NCI-H2029 (cell line): ENCODE measurements at regions not wholly inside any gene's neighbourhood (a gene's known extent, or its start where the extent isn't known, plus 50 kb on each side); places are given as distances from the start of the nearest gene placed in this dataset.

Source experiments
- DNase-seq: peaks from one replicate; lab custom pipeline; 2025; lab: John Stamatoyannopoulos, UW

DNA sequence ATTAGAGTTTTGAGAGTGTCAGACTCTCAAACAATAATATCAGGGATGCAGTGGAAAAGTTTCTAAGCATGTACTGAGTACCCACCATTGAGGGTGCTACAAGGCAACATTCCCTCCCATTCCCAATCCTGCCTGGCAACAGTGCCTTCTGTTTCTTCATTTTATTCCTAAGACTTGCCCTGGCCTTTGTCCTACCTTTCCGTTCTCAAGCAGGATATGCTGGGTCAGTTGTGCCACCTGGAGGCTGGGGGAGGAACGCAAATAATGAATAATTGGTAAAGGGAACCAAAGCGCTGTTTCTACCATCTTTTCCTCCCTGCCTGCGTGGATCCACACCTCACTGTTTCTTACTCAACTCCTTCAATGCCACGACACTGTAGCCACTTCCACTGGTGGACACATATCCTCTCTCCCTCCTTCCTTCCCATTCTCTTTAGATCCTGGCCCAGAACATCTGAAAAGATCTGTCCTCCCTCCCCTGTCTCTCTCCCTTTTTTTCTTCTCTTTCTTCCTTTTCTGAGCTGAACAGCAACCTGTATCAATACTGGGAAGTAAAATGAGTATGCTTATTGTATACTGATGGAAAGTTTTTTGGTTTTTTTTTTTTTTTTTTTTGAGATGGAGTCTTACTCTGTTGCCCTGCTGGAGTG lies 149.5 kb downstream of the C9orf152 start:
- peak; percentile 61 for DNase-seq

DNA sequence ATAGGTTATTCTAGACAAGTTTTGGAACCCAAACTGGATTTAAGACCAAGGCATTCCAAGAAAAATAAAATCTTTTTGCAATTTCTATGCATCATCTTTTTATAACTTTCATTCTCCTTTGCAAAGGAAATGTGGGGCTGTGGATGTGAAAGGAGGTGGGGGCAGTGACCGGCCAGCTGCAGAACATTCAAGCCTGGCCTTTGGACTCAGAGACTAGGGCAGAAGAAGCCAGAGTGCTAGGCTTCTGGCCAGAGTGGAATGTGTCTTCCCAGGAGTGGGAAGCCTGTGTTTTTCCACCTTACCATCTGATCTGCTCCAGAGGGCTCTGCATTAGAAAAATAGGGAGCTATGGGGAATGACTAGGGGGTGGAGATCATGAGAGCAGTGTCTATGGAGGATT lies 148.5 kb downstream of the C9orf152 start:
- DNase-seq, result no peak

DNA sequence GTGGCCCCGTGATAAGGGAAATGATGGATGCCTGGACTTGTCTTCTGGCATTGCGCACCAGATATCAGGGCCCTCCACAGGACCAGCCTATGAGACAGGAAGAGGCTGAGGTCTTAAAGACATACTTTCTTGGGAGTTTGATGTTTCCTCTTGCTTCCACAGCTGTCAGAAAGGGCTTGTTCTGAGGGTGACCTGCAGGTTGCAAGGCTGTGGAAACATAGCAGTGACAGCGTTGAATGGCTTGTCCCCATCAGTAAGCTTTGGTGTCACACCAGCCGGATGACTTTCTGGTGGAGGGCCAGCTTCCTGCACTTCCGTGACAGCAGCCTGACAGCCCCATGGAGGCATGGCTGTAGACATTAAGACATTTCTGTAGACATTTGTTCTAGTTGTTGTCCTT lies 143.2 kb downstream of the C9orf152 start:
- no peak for DNase-seq

DNA sequence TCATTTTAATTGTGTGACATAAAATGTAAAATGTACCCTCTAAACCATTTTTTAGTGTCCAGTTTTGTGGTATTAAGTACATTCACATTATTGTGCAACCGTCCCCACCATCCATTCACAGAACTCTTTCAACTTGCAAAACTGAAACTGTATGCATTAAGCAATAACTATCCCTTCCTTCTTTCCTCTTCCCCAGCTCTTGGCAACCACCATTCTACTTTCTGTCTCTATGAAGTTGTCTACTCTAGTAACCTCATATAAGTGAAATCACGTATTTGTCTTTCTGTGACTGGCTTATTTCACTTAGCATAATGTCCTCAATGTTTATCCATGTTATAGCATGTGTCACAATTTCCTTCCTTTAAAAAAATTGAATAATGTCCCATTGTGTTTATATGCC lies 142.4 kb downstream of the C9orf152 start:
- no peak for DNase-seq

DNA sequence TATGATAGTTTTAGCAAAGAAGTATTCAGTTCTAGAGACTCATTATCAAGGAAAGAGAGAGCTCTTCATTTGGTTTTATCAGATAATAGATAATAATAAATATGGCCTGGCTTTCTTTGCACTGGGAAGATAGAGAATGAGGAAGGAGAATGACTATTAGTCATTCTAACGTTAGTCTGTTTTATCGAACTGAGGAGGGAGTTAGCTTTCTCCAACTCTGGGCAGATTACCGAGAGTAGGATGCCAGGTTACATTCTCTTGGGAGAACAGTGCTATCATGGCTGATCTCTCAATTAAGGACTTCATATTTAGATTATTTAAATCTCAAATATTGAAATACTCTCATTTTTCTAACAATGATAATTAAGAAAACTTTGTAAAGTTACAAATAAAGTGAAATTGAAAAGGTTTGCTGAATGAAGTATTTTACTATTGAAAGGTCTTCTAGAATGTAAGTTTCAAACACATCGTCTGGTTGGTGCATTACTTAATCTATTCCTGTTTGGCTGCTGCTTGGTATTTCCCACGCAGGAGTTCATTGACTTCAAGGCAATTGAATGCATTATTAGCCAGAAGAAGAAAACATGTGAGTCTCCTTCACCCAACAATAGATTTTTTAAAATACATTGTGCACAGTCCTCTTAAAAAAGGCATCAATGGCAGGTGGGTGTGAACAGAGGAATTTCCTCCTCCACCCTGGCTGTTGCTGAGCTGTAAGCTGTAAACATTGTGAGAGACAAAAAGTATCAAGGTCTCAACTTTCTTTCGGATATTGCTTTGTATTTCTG lies 140.8 kb downstream of the C9orf152 start:
- DNase-seq, result no peak

DNA sequence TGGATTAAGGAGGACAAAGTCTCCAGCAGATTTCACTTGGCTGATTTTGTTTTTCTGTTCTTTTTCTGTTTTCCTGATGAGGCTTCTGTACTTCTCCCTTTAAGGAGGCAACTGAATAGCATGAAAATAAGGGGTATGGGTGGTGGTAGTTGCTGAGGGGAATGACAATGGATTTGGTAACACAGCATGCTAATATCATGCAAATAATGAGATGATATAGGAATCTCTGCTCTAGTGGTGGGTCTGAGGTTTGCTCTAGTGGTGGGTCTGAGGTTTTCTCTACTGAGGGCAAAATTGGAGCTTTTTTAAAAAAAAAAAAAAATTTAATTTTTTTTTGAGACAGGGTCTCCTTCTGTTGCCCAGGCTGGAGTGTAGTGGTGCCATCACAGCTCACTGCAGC lies 139.7 kb downstream of the C9orf152 start:
- DNase-seq, result no peak

DNA sequence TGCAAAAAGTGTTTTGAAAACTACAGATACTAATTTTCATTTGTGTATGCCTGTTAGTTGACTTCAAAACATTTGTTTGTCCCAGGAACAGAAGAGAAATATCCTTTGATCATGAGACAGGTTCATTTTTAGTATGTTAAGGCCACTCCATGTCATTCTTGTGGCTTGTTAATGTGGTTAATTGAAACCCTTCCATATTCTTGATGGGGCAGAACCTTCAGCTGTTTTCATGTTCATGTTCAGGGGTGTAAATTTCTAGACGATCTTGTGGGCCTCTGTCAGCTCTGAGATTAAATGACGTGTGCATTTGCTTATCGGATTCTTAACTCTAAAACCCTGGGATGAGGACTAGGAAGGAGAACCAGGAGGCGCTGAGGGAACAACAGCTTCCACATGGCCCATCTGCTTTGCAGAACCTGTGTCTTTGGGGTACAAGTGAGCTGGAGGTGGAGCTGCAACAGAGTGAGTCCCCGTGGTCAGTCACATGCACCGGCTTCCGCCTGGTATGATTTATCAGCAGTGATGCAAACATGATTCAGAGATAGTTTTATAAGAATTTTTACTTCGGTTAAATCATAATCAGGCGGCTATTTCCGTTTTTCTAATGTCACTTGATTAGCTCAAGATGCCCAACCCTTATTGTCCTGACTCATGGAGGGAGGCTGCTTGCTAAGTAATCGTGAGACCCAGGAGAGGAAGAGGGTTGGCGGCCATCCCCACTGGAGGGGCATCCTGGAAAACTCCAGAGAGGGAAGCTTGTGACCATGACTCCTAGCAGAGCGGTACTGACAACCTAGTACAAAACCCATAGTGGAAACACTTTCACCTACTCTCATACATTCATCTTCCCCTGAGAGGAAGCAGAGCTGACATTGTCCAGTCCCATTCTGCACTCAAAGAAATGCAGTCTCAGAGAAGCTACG lies 138.4 kb downstream of the C9orf152 start:
- DNase-seq, result no peak

DNA sequence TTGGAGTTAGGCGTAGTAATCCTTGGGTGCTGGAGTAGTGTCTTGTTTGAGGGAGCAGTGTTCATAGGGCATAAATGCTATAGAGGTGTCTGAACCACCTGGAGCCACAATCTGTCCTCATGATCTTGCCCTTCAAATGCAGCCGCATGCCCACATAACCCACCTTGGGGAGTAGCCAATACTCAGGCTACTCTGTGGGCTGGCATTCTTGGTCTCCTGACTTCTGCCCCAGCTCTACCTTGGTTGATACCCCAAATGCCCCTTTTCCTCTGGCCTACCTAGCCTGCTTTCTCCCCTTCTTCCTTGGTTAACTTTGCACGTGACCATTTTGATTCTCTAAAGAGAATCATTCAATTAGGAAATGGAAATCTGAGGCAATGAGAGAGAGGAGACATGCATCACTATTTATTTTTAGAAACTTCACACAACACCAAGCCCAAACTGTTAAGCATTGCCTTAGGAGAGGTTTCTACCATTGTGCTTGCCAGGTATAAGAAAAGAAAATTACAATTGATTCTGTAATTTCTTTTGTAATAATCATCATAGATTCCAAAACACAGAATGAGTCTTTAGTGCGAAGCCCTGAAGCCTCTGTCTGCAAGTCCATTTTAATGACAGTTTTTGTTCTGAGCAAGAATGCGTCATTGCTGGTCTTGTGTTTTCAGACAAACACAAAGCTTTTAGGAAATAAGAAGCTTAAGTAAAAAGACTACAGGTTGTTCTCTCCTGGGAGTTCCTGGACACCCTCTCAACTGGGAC lies 135.2 kb downstream of the C9orf152 start:
- DNase-seq, result no peak

DNA sequence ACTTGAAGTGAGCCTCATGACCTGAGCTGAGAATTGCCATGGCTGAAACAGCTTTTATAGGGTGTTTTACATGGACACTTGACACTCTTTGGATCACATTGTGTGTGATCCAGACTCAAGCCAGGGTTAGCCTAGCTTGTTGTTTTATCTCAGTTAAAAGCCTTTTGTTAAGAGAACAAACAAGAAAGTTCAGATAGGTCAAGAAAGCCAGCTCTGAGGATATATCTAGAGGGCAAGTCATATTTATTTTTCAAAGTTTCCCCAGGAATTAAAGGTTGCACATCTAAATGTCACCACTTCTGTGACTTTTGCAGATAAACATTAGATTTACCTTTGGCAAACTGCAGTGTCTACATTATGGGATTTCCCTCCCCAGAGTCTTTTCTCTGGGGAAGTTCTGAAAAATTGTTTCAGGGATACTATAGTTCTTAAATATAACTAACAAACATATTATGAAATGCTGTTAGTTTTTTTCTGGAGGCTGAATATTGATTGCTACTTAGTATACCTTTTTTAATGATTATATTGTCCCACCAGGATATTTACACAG lies 134.5 kb downstream of the C9orf152 start:
- no peak for DNase-seq

DNA sequence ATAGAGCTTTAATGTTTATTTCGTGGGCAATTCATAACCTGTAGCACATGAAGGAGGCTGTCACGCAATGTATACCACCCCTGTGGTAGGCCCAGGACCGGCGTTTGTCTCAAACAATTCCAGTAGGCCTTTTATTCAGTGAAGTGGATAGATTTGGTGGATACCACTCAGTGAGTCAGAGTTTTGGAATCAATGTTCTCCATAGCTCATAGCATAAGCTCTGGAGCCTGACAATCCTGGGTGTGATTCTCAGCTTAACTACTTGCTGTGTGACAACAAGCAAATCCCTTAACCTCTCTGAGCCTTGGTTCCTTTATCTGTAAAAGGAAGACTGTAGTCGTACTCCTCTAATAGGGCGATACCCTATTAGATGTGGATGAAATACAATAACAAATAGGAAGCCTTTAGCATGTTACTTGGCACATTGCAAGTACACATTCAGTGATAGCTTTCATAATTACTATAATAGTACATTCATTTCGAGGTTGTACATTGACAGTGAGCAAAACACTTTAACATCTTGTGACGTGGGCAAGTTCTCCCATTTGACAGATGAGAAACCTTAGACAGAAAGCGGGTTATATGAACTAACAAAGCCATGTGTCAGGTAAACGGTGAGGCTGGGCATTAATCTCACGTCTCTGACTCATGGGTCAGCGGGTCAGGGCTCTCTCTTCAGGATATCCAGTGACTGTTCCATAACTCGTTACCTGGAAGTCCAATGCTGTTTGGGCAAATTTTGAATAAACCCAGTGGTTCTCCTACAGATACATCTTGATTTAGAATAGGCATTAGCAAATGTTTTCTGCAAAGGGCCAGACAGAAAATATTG lies 130.8 kb downstream of the C9orf152 start:
- DNase-seq, result no peak

DNA sequence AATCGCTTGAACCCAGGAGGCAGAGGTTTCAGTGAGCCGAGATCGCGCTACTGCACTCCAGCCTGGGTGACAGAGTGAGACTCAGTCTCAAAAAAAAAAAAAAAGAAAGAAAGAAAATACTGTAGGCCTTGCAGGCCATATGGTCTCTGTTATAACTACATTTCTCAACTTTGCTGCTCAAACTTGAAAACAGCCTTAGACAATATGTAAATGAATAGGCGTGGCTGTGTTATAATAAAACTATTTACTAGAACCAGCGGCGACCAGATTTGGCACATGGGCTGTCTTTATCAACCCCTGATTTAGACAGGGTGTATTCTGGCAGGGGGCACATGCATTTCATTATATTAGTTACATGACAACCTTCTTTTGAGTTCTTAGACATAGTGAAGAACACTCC lies 130.0 kb downstream of the C9orf152 start:
- no peak for DNase-seq

DNA sequence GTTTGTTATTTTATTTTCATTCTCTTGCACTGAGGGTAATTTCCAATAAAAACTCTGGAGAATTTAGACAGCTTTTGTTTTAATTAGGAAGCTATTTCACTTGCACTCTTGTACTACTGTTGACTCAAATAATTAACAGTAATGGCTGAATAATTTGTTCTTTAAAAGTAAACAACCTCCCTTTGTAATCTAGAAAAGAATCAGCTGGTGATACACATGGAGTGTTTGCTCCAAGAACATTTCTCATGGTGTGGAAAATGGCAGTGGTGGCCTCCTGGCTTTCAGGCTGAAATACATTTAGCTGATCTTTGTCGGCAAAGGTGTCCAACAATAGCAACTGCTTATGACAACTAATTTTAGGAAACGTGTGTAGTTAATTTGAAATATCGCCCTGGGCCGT lies 129.4 kb downstream of the C9orf152 start:
- no peak for DNase-seq

DNA sequence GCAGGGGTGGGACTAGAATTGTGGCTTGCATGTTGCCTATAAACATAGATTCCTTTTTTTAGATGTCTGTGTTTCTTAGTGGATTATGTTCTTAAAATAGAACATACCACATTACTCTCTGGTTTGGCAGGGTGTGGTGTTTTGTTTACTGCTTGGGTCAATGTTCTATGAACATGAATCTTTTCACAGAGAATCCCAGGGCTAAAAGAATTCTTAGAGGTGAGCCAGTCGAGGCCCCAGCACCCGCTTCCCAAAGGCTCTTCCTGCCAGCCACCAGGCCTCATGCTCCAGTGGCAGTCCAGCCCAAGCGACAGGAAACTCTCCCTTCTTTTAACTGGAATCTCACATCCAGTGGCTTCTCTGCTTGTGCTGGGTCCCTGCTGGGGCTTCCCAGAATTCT lies 126.6 kb downstream of the C9orf152 start:
- DNase-seq, result no peak

DNA sequence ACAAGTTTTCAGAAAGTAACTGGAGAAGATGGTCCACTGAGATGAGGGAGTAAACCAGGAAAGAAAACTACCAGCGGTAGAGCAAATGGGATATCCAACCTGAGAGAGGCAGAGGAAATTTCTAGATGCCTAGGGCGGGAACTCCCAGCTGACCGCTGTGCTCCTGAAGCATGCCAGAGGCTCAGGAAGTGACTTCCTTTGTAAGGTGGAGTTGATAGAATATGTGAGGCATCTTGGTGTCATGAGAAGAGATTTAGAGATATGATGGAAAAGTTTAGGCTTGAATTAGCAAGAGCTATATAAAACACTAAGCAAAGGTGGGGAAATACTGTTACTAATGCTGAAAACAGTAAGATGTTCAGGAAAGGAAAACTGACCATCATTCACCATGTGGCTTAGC lies 124.1 kb downstream of the C9orf152 start:
- no peak for DNase-seq

DNA sequence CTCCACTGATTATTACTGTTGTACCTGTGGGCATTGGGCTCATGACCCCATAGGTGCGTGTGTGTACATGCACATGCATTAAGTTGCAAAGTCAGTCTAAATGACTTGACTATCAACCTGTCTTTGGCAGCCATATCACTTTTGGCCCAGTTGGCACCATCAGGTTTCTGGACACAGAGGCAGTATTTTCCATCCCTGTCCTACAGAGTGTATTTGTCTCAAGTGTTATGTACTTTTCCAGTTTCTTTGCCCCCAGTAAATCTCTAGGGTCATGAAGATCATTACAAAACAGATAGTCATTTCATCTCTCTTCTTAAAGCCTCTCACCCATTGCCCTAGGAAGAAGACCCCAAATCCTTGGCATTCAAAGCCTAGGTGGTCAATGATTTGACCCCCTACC lies 121.4 kb downstream of the C9orf152 start:
- DNase-seq, result no peak

DNA sequence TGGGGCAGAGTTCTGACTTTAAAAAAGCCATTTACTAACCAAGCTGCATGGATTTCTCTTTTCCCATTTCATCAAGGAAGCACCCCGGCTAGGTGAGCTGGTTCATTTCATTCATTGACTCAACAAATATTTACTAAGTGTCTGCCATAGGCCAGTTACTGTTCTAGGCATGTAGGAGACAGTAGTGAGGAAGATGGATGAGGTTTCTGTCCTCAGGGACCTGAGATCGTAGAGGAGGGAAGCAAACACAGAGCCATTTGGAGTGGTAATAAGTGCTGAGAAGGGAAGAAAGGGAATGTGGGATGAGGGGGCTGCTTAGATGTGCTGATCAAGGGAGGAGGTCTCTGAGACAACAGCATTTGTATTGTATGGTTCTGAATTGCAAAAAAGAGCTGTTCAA lies 120.4 kb downstream of the C9orf152 start:
- DNase-seq, result peak; percentile 69

DNA sequence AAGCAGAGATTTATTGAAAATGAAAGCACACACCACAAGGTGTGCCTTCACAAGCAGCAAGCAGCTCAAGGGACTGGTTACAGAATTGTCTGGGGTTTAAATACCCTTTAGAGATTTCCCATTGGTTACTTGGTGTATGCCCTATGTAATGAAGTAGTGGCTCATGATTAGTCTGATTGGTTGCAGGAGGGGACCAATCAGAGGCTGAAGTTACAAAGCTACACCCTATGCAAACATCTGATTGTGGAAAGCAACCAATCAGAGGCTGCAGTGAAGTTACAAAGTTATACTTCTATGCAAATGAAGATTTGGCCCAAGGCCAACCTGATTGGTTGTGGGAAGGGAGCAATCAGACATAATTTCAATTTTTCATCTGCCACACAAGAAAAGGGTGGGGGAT lies 119.9 kb downstream of the C9orf152 start:
- peak; percentile 71 for DNase-seq

DNA sequence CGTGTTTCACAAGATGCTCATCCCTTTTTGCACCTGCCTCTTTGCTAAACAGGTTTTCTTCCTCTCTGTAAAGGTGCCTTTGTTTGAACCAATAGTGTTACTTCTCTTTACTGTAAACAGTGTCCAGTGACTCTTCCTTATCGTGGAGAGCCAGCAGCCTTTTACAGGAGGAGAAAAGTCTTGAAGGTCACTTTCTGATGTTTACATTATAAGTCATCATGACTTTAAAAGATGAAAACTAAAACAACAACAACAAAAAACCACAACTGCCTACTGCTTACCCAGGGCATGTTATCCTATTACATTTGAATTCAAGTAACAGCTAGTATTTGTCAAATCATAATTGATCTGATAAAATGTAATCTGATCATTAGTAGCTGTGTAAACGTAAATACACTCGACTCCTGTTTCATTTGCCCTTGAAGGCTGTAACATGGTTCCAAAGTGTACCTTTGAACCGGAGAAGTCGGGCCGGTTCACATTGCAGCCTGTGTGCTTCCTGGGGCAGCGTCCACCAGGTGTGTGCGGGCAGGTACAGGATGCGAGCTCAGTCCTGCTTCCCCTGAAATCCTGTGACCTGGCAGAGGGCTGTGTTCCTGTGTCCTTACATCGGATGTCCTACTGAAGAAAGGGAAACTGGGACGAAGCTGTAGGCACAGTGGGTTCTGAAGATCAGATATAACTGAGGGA lies 118.1 kb downstream of the C9orf152 start:
- DNase-seq, result peak; percentile 93

DNA sequence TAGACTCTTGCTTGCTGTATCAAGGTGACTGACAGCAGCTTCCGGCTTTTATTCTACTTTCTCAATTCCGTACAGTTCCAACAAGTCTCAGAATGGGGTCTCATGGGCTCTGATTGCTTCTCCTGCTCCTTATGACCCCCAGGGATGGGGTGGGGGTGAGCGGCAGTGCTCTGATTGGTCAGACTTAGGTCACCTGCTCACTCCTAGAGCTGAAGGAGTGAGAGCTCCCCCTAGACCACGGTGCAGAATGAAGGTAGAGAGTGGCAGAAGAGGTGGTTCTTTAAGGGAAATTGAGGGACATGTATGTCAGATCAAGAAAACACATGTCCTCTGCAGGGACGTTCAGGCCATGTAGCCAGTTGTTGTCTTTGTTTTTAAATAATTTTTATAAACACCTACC lies 115.2 kb downstream of the C9orf152 start:
- no peak for DNase-seq

DNA sequence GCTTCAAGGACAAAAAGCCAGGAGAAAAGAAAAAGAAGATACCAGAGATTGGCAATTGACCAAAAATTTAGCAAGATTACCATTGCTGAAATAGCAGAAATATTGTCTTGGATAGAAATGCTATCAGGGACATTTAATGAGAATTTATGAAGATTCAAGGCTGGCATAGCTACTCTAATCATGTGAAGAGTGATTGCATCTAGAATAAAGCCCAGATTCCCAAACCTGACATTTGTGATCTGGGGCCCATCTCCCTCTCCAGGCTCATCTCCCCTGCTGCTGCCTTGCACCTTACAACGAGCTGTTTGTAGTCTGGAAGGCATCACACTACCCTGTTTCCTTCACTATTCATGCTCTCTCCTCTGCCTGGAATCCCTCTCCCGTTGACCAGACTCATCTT lies 114.5 kb downstream of the C9orf152 start:
- DNase-seq, result no peak
